Stimulated activated CD4-positive, alpha-beta T cell treated with anti-CD3 and anti-CD28 coated beads, Interleukin-4, amount 100 ng/mL, for 1 hour (primary cell): ENCODE measurements at regions not wholly inside any gene's neighbourhood (a gene's known extent, or its start where the extent isn't known, plus 50 kb on each side); places are given as distances from the start of the nearest gene placed in this dataset.

Experiments
- DNase-seq: peaks from one replicate; pipeline ENCODE4 v3.0.0-alpha.2; 2020

GRCh38 chr12:77560714-77561113 lies 270.0 kb upstream of the NAV3 start:
- DNase-seq = no peak

- no peak for DNase-seq
These were observed 271.2 kb upstream of the NAV3 start for GRCh38 chr12:77559400-77560074.

- no peak for DNase-seq
These were observed 275.6 kb upstream of the NAV3 start for GRCh38 chr12:77555074-77555473.

GRCh38 chr12:77553976-77554619 lies 276.6 kb upstream of the NAV3 start:
- DNase-seq = no peak

GRCh38 chr12:77549383-77550128 lies 281.1 kb upstream of the NAV3 start:
- no peak for DNase-seq

- DNase-seq = no peak
These were observed 281.9 kb upstream of the NAV3 start for GRCh38 chr12:77548797-77549196.

GRCh38 chr12:77540097-77540496 lies 290.6 kb upstream of the NAV3 start:
- no peak for DNase-seq

- DNase-seq = no peak
These were observed 293.0 kb upstream of the NAV3 start for GRCh38 chr12:77537663-77538062.

- no peak for DNase-seq
These were observed 295.0 kb upstream of the NAV3 start for GRCh38 chr12:77535734-77536133.

GRCh38 chr12:77531912-77532311 lies 298.8 kb upstream of the NAV3 start:
- DNase-seq = no peak

- no peak for DNase-seq
These were observed 308.4 kb upstream of the NAV3 start for GRCh38 chr12:77522247-77522646.

- no peak for DNase-seq
These were observed 309.1 kb upstream of the NAV3 start for GRCh38 chr12:77521508-77522115.

- no peak for DNase-seq
These were observed 316.2 kb upstream of the NAV3 start for GRCh38 chr12:77514511-77514910.

GRCh38 chr12:77510985-77511384 lies 319.7 kb upstream of the NAV3 start:
- no peak for DNase-seq

- DNase-seq = no peak
These were observed 326.2 kb upstream of the NAV3 start for GRCh38 chr12:77504466-77504865.

- DNase-seq = no peak
These were observed 330.6 kb upstream of the NAV3 start for GRCh38 chr12:77500089-77500488.

- DNase-seq = no peak
These were observed 333.0 kb upstream of the NAV3 start for GRCh38 chr12:77497647-77498046.

GRCh38 chr12:77496714-77497113 lies 334.0 kb upstream of the NAV3 start:
- DNase-seq = no peak

GRCh38 chr12:77494296-77494695 lies 336.4 kb upstream of the NAV3 start:
- DNase-seq = no peak

- DNase-seq = no peak
These were observed 337.2 kb upstream of the NAV3 start for GRCh38 chr12:77493302-77494168.

- no peak for DNase-seq
These were observed 338.2 kb upstream of the NAV3 start for GRCh38 chr12:77492536-77492935.

GRCh38 chr12:77489331-77489970 lies 341.2 kb upstream of the NAV3 start:
- no peak for DNase-seq
